ENCODE measurements at regions not wholly inside any gene's neighbourhood (a gene's known extent, or its start where the extent isn't known, plus 50 kb on each side); places are given as distances from the start of the nearest gene placed in this dataset.

DNA sequence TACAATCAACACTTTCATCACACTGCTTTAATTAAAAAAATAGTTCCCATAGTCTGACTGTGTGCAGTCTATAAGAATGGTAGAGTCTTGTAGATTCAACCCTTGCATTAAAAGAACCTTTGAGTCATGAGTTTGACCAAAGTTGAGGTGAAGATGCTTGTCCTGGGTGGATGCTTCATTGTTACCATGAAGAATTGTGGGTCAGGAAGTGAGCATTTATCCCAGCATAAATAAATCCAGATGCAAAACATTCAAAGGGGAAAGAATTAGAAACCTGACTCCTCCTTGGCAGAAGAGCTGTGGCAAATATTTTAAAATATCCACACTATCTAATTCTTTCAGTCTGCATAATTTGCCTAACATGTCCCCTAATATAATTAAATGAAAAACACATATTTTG is 72.9 kb upstream of the SPAG17 start:
- peaks cover 5% of the 10 kb centered on the region for H3K27me3 Mint-ChIP-seq (ENCODE audit: insufficient read depth, low read depth, poor library complexity)

More for the DNA sequence above, 72.9 kb upstream of the SPAG17 start:
- Mint-ChIP-seq H3K27ac (no peak overlapping the region), H3K4me3 (no peak overlapping the region), H3K36me3 (ENCODE audit: low read depth) (no peaks in the 10 kb centered on the region), H3K4me1 (peaks cover 8% of the 10 kb centered on the region), H3K9me3 (no peaks in the 10 kb centered on the region; the same call in 2 of the 3 replicates)
- H3K79me2 ChIP-seq (replicated peaks; ENCODE audit: insufficient read depth) = no peaks in the 10 kb centered on the region
- no peak for DNase-seq (ENCODE audit: low spot score)
- H3K4me2 ChIP-seq = no peak overlapping the region
- H3F3A ChIP-seq (replicated peaks; ENCODE audit: low read depth) = no peaks in the 10 kb centered on the region
- no peak overlapping the region for H3K4me3 ChIP-seq
- no peaks in the 10 kb centered on the region for H4K20me1 ChIP-seq (replicated peaks; ENCODE audit: insufficient read depth)
- TF ChIP-seq CREB1 (CRISPR knock-in tag; IDR thresholded peaks at IDR 0.05; ENCODE audit: low read depth) = no peak
- TF ChIP-seq, protein P1, sequence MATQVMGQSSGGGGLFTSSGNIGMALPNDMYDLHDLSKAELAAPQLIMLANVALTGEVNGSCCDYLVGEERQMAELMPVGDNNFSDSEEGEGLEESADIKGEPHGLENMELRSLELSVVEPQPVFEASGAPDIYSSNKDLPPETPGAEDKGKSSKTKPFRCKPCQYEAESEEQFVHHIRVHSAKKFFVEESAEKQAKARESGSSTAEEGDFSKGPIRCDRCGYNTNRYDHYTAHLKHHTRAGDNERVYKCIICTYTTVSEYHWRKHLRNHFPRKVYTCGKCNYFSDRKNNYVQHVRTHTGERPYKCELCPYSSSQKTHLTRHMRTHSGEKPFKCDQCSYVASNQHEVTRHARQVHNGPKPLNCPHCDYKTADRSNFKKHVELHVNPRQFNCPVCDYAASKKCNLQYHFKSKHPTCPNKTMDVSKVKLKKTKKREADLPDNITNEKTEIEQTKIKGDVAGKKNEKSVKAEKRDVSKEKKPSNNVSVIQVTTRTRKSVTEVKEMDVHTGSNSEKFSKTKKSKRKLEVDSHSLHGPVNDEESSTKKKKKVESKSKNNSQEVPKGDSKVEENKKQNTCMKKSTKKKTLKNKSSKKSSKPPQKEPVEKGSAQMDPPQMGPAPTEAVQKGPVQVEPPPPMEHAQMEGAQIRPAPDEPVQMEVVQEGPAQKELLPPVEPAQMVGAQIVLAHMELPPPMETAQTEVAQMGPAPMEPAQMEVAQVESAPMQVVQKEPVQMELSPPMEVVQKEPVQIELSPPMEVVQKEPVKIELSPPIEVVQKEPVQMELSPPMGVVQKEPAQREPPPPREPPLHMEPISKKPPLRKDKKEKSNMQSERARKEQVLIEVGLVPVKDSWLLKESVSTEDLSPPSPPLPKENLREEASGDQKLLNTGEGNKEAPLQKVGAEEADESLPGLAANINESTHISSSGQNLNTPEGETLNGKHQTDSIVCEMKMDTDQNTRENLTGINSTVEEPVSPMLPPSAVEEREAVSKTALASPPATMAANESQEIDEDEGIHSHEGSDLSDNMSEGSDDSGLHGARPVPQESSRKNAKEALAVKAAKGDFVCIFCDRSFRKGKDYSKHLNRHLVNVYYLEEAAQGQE (IDR thresholded peaks at IDR 0.05; ENCODE audit: unreplicated experiment) = no peak
- TF ChIP-seq, protein P2, sequence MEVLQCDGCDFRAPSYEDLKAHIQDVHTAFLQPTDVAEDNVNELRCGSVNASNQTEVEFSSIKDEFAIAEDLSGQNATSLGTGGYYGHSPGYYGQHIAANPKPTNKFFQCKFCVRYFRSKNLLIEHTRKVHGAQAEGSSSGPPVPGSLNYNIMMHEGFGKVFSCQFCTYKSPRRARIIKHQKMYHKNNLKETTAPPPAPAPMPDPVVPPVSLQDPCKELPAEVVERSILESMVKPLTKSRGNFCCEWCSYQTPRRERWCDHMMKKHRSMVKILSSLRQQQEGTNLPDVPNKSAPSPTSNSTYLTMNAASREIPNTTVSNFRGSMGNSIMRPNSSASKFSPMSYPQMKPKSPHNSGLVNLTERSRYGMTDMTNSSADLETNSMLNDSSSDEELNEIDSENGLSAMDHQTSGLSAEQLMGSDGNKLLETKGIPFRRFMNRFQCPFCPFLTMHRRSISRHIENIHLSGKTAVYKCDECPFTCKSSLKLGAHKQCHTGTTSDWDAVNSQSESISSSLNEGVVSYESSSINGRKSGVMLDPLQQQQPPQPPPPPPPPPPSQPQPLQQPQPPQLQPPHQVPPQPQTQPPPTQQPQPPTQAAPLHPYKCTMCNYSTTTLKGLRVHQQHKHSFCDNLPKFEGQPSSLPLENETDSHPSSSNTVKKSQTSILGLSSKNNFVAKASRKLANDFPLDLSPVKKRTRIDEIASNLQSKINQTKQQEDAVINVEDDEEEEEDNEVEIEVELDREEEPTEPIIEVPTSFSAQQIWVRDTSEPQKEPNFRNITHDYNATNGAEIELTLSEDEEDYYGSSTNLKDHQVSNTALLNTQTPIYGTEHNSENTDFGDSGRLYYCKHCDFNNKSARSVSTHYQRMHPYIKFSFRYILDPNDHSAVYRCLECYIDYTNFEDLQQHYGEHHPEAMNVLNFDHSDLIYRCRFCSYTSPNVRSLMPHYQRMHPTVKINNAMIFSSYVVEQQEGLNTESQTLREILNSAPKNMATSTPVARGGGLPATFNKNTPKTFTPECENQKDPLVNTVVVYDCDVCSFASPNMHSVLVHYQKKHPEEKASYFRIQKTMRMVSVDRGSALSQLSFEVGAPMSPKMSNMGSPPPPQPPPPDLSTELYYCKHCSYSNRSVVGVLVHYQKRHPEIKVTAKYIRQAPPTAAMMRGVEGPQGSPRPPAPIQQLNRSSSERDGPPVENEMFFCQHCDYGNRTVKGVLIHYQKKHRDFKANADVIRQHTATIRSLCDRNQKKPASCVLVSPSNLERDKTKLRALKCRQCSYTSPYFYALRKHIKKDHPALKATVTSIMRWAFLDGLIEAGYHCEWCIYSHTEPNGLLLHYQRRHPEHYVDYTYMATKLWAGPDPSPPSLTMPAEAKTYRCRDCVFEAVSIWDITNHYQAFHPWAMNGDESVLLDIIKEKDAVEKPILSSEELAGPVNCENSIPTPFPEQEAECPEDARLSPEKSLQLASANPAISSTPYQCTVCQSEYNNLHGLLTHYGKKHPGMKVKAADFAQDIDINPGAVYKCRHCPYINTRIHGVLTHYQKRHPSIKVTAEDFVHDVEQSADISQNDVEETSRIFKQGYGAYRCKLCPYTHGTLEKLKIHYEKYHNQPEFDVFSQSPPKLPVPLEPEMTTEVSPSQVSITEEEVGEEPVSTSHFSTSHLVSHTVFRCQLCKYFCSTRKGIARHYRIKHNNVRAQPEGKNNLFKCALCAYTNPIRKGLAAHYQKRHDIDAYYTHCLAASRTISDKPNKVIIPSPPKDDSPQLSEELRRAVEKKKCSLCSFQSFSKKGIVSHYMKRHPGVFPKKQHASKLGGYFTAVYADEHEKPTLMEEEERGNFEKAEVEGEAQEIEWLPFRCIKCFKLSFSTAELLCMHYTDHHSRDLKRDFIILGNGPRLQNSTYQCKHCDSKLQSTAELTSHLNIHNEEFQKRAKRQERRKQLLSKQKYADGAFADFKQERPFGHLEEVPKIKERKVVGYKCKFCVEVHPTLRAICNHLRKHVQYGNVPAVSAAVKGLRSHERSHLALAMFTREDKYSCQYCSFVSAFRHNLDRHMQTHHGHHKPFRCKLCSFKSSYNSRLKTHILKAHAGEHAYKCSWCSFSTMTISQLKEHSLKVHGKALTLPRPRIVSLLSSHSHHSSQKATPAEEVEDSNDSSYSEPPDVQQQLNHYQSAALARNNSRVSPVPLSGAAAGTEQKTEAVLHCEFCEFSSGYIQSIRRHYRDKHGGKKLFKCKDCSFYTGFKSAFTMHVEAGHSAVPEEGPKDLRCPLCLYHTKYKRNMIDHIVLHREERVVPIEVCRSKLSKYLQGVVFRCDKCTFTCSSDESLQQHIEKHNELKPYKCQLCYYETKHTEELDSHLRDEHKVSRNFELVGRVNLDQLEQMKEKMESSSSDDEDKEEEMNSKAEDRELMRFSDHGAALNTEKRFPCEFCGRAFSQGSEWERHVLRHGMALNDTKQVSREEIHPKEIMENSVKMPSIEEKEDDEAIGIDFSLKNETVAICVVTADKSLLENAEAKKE (CRISPR knock-in tag; IDR thresholded peaks at IDR 0.05) = no peak
- TF ChIP-seq, protein P3, sequence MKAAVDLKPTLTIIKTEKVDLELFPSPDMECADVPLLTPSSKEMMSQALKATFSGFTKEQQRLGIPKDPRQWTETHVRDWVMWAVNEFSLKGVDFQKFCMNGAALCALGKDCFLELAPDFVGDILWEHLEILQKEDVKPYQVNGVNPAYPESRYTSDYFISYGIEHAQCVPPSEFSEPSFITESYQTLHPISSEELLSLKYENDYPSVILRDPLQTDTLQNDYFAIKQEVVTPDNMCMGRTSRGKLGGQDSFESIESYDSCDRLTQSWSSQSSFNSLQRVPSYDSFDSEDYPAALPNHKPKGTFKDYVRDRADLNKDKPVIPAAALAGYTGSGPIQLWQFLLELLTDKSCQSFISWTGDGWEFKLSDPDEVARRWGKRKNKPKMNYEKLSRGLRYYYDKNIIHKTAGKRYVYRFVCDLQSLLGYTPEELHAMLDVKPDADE (IDR thresholded peaks at IDR 0.05) = no peak
- TF ChIP-seq JUNB (IDR thresholded peaks at IDR 0.05; ENCODE audit: unreplicated experiment) = no peak
- TF ChIP-seq NANOG (IDR thresholded peaks at IDR 0.05; ENCODE audit: borderline replicate concordance) = no peak
- TF ChIP-seq, protein P4, sequence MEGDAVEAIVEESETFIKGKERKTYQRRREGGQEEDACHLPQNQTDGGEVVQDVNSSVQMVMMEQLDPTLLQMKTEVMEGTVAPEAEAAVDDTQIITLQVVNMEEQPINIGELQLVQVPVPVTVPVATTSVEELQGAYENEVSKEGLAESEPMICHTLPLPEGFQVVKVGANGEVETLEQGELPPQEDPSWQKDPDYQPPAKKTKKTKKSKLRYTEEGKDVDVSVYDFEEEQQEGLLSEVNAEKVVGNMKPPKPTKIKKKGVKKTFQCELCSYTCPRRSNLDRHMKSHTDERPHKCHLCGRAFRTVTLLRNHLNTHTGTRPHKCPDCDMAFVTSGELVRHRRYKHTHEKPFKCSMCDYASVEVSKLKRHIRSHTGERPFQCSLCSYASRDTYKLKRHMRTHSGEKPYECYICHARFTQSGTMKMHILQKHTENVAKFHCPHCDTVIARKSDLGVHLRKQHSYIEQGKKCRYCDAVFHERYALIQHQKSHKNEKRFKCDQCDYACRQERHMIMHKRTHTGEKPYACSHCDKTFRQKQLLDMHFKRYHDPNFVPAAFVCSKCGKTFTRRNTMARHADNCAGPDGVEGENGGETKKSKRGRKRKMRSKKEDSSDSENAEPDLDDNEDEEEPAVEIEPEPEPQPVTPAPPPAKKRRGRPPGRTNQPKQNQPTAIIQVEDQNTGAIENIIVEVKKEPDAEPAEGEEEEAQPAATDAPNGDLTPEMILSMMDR (conservative IDR thresholded peaks at IDR 0.05; ENCODE audit: low read depth in 2 of 2) = no peak
- no peak for TF ChIP-seq EZH2 (IDR thresholded peaks at IDR 0.05; ENCODE audit: low read depth, unreplicated experiment)
- TF ChIP-seq EZH2phosphoT487 (IDR thresholded peaks at IDR 0.05; ENCODE audit: unreplicated experiment) = no peak
- no peak for TF ChIP-seq POLR2AphosphoS5 (IDR thresholded peaks at IDR 0.05; ENCODE audit: low read depth)
- TF ChIP-seq STAT1 (IDR thresholded peaks at IDR 0.05; ENCODE audit: unreplicated experiment) = no peak
- no peak for TF ChIP-seq ZNF114 (CRISPR knock-in tag; IDR thresholded peaks at IDR 0.05)
- no peak for TF ChIP-seq ZNF331 (CRISPR knock-in tag; IDR thresholded peaks at IDR 0.05; ENCODE audit: low read depth)
- H3K27ac ChIP-seq (ENCODE audit: low read depth) = no peak overlapping the region
- no peaks in the 10 kb centered on the region for H3K36me3 ChIP-seq (ENCODE audit: insufficient read depth)
- peaks cover 1% of the 10 kb centered on the region for H3K4me1 ChIP-seq (ENCODE audit: insufficient read depth)
- no peak for ATAC-seq
- no peak overlapping the region for H2AFZ ChIP-seq
- 0 out of 2 replicates have a peak, but pooled peaks cover 3% of the 10 kb centered on the region for H3K9me2 ChIP-seq (ENCODE audit: insufficient read depth)
- H3K27me3 ChIP-seq (ENCODE audit: insufficient read depth) = no peaks in the 10 kb centered on the region
